ENCODE measurements at regions not wholly inside any gene's neighbourhood (a gene's known extent, or its start where the extent isn't known, plus 50 kb on each side); places are given as distances from the start of the nearest gene placed in this dataset.
"Not testable (repeated sequence)": the region's sequence is repeated elsewhere in the genome, so short reads cannot be mapped to it uniquely, and the experiment has no call there.

GRCh38 chr2:51781691-51782090, 749.8 kb upstream of the NRXN1 start:
- Mint-ChIP-seq H3K9me3 (peaks cover 6% of the 10 kb centered on the region), H3K4me3 (no peak overlapping the region), H3K27ac (no peak overlapping the region), H3K36me3 (no peaks in the 10 kb centered on the region), H3K4me1 (no peaks in the 10 kb centered on the region)
- DNase-seq (ENCODE audit: low spot score in 2 of 2) = no peak
- no peak for ATAC-seq

- H3K9me3 Mint-ChIP-seq = peaks cover 13% of the 10 kb centered on the region
- no peak overlapping the region for H3K4me3 Mint-ChIP-seq
- DNase-seq (ENCODE audit: low spot score in 2 of 2) (no peak), ATAC-seq (no peak)
- H3K4me1 Mint-ChIP-seq = no peaks in the 10 kb centered on the region
- H3K36me3 Mint-ChIP-seq = no peaks in the 10 kb centered on the region
- H3K27ac Mint-ChIP-seq = no peak overlapping the region
Measured at GRCh38 chr2:51780353-51780752, 748.4 kb upstream of the NRXN1 start.

GRCh38 chr2:51779723-51780122, 747.8 kb upstream of the NRXN1 start:
- not testable (repeated sequence) for H3K4me1 Mint-ChIP-seq; H3K4me3 Mint-ChIP-seq; DNase-seq (ENCODE audit: low spot score in 2 of 2); H3K36me3 Mint-ChIP-seq; H3K27ac Mint-ChIP-seq; ATAC-seq
- peaks cover 13% of the 10 kb centered on the region for H3K9me3 Mint-ChIP-seq

- H3K36me3 Mint-ChIP-seq = no peaks in the 10 kb centered on the region
- H3K9me3 Mint-ChIP-seq = peaks cover 17% of the 10 kb centered on the region
- ATAC-seq (no peak), DNase-seq (ENCODE audit: low spot score in 2 of 2) (no peak)
- H3K27ac Mint-ChIP-seq = no peak overlapping the region
- no peak overlapping the region for H3K4me3 Mint-ChIP-seq
- H3K4me1 Mint-ChIP-seq = no peaks in the 10 kb centered on the region
Measured at GRCh38 chr2:51778806-51779205, 746.9 kb upstream of the NRXN1 start.

GRCh38 chr2:51774606-51775005, 742.7 kb upstream of the NRXN1 start:
- not testable (repeated sequence) for H3K36me3 Mint-ChIP-seq; DNase-seq (ENCODE audit: low spot score in 2 of 2); H3K4me3 Mint-ChIP-seq; H3K4me1 Mint-ChIP-seq; ATAC-seq; H3K27ac Mint-ChIP-seq
- peaks cover 27% of the 10 kb centered on the region for H3K9me3 Mint-ChIP-seq

GRCh38 chr2:51760441-51760840, 728.5 kb upstream of the NRXN1 start:
- Mint-ChIP-seq H3K9me3 (peaks cover 6% of the 10 kb centered on the region), H3K4me1 (no peaks in the 10 kb centered on the region)
- DNase-seq (ENCODE audit: low spot score in 2 of 2) = no peak

GRCh38 chr2:51758081-51758480, 726.1 kb upstream of the NRXN1 start:
- ATAC-seq (no peak), DNase-seq (ENCODE audit: low spot score in 2 of 2) (no peak)
- Mint-ChIP-seq H3K4me3 (no peak overlapping the region), H3K36me3 (no peaks in the 10 kb centered on the region), H3K27ac (no peak overlapping the region), H3K4me1 (no peaks in the 10 kb centered on the region), H3K9me3 (peaks cover 14% of the 10 kb centered on the region)

More at GRCh38 chr2:51760441-51760840, 728.5 kb upstream of the NRXN1 start:
- Mint-ChIP-seq H3K4me3 (no peak overlapping the region), H3K36me3 (no peaks in the 10 kb centered on the region), H3K27ac (no peak overlapping the region)
- ATAC-seq = no peak

GRCh38 chr2:51734115-51734514, 702.2 kb upstream of the NRXN1 start:
- H3K9me3 Mint-ChIP-seq = peaks cover 13% of the 10 kb centered on the region
- no peaks in the 10 kb centered on the region for H3K4me1 Mint-ChIP-seq
- H3K27ac Mint-ChIP-seq = no peak overlapping the region
- DNase-seq (ENCODE audit: low spot score in 2 of 2) (no peak), ATAC-seq (no peak)
- no peak overlapping the region for H3K4me3 Mint-ChIP-seq
- H3K36me3 Mint-ChIP-seq = no peaks in the 10 kb centered on the region

GRCh38 chr2:51723691-51724090, 691.8 kb upstream of the NRXN1 start:
- Mint-ChIP-seq H3K9me3 (peaks cover 15% of the 10 kb centered on the region), H3K36me3 (no peaks in the 10 kb centered on the region), H3K4me1 (no peaks in the 10 kb centered on the region), H3K4me3 (no peak overlapping the region), H3K27ac (no peak overlapping the region)
- DNase-seq (ENCODE audit: low spot score in 2 of 2) (no peak), ATAC-seq (no peak)

- DNase-seq (ENCODE audit: low spot score in 2 of 2) (no peak), ATAC-seq (no peak)
- H3K27ac Mint-ChIP-seq = no peak overlapping the region
- peaks cover 15% of the 10 kb centered on the region for H3K9me3 Mint-ChIP-seq
- H3K4me1 Mint-ChIP-seq = no peaks in the 10 kb centered on the region
- no peak overlapping the region for H3K4me3 Mint-ChIP-seq
- no peaks in the 10 kb centered on the region for H3K36me3 Mint-ChIP-seq
Measured at GRCh38 chr2:51722311-51722710, 690.4 kb upstream of the NRXN1 start.

- Mint-ChIP-seq H3K4me3 (no peak overlapping the region), H3K9me3 (peaks cover 18% of the 10 kb centered on the region), H3K27ac (no peak overlapping the region), H3K4me1 (no peaks in the 10 kb centered on the region), H3K36me3 (no peaks in the 10 kb centered on the region)
- ATAC-seq (no peak), DNase-seq (ENCODE audit: low spot score in 2 of 2) (no peak)
Measured at GRCh38 chr2:51720826-51721225, 688.9 kb upstream of the NRXN1 start.

GRCh38 chr2:51718881-51719280, 686.9 kb upstream of the NRXN1 start:
- DNase-seq (ENCODE audit: low spot score in 2 of 2) = no peak
- H3K4me1 Mint-ChIP-seq = no peaks in the 10 kb centered on the region
- no peak for ATAC-seq
- peaks cover 22% of the 10 kb centered on the region for H3K9me3 Mint-ChIP-seq
- H3K36me3 Mint-ChIP-seq = no peaks in the 10 kb centered on the region
- H3K27ac Mint-ChIP-seq = no peak overlapping the region
- H3K4me3 Mint-ChIP-seq = no peak overlapping the region

- Mint-ChIP-seq H3K4me3 (no peak overlapping the region), H3K9me3 (peaks cover 20% of the 10 kb centered on the region), H3K4me1 (no peaks in the 10 kb centered on the region), H3K36me3 (no peaks in the 10 kb centered on the region), H3K27ac (no peak overlapping the region)
- DNase-seq (ENCODE audit: low spot score in 2 of 2) = no peak
- no peak for ATAC-seq
Measured at GRCh38 chr2:51717312-51717711, 685.4 kb upstream of the NRXN1 start.

GRCh38 chr2:51711766-51712165, 679.8 kb upstream of the NRXN1 start:
- peaks cover 24% of the 10 kb centered on the region for H3K9me3 Mint-ChIP-seq
- no peaks in the 10 kb centered on the region for H3K4me1 Mint-ChIP-seq
- ATAC-seq (no peak), DNase-seq (ENCODE audit: low spot score in 2 of 2) (no peak)
- H3K36me3 Mint-ChIP-seq = no peaks in the 10 kb centered on the region
- no peak overlapping the region for H3K27ac Mint-ChIP-seq
- H3K4me3 Mint-ChIP-seq = no peak overlapping the region

- no peak for DNase-seq (ENCODE audit: low spot score in 2 of 2)
- no peaks in the 10 kb centered on the region for H3K36me3 Mint-ChIP-seq
Measured at GRCh38 chr2:51710222-51710621, 678.3 kb upstream of the NRXN1 start.

GRCh38 chr2:51707625-51708024, 675.7 kb upstream of the NRXN1 start:
- DNase-seq (ENCODE audit: low spot score in 2 of 2) (no peak), ATAC-seq (no peak)
- Mint-ChIP-seq H3K36me3 (no peaks in the 10 kb centered on the region), H3K4me1 (no peaks in the 10 kb centered on the region), H3K9me3 (peaks cover 21% of the 10 kb centered on the region), H3K27ac (no peak overlapping the region), H3K4me3 (no peak overlapping the region)

More at GRCh38 chr2:51710222-51710621, 678.3 kb upstream of the NRXN1 start:
- no peak for ATAC-seq
- Mint-ChIP-seq H3K27ac (no peak overlapping the region), H3K9me3 (peaks cover 24% of the 10 kb centered on the region), H3K4me3 (no peak overlapping the region), H3K4me1 (no peaks in the 10 kb centered on the region)

GRCh38 chr2:51706220-51706619, 674.3 kb upstream of the NRXN1 start:
- Mint-ChIP-seq H3K4me1 (no peaks in the 10 kb centered on the region), H3K36me3 (no peaks in the 10 kb centered on the region), H3K4me3 (no peak overlapping the region), H3K9me3 (peaks cover 19% of the 10 kb centered on the region), H3K27ac (no peak overlapping the region)
- DNase-seq (ENCODE audit: low spot score in 2 of 2) = no peak
- no peak for ATAC-seq

Measured in stimulated activated effector memory CD8-positive, alpha-beta T cell treated with anti-CD3 and anti-CD28 coated beads, Interleukin-12 subunit alpha, Interleukin-12 subunit beta, amount 100 ng/mL, for 72 hours (primary cell).